ENCODE measurements at regions not wholly inside any gene's neighbourhood (a gene's known extent, or its start where the extent isn't known, plus 50 kb on each side); places are given as distances from the start of the nearest gene placed in this dataset.

DNA sequence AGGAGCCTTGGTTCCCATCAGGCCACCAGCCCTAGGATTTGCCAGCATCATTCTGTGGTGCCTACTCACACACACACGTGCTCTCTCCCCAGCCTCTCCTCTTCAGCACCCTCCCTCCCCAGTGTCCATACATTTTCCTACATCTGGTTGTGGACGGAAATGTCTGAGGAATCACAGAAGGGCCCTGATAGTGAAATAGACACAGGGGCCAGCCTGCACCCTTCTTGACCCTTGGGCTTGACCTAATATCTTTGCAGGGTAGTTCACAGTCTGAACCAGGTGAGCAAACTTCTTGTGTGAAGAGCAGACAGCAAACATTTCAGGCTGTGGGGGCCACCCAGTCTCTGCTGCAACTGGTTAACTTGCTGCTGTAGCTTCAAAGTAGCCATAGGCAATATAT is 108.5 kb upstream of the NXT1 start:
- no peak for TF ChIP-seq SUZ12 (IDR thresholded peaks at IDR 0.05; ENCODE audit: extremely low read depth, insufficient read depth, insufficient read length)
- TF ChIP-seq YY1 (IDR thresholded peaks at IDR 0.05; ENCODE audit: insufficient read depth, insufficient read length) = no peak
